Stimulated activated CD8-positive, alpha-beta memory T cell treated with anti-CD3 and anti-CD28 coated beads, Interleukin-2, amount 100 ng/mL, for 48 hours (primary cell): ENCODE measurements at regions not wholly inside any gene's neighbourhood (a gene's known extent, or its start where the extent isn't known, plus 50 kb on each side); places are given as distances from the start of the nearest gene placed in this dataset.
"Not testable (repeated sequence)": the region's sequence is repeated elsewhere in the genome, so short reads cannot be mapped to it uniquely, and the experiment has no call there.

ENCODE experiments used
- DNase-seq, 2 donors: peaks; one replicate each; pipeline ENCODE4 v3.0.0-alpha.2; 2020; ENCODE audit warnings: low read depth in 2 of 2

DNA sequence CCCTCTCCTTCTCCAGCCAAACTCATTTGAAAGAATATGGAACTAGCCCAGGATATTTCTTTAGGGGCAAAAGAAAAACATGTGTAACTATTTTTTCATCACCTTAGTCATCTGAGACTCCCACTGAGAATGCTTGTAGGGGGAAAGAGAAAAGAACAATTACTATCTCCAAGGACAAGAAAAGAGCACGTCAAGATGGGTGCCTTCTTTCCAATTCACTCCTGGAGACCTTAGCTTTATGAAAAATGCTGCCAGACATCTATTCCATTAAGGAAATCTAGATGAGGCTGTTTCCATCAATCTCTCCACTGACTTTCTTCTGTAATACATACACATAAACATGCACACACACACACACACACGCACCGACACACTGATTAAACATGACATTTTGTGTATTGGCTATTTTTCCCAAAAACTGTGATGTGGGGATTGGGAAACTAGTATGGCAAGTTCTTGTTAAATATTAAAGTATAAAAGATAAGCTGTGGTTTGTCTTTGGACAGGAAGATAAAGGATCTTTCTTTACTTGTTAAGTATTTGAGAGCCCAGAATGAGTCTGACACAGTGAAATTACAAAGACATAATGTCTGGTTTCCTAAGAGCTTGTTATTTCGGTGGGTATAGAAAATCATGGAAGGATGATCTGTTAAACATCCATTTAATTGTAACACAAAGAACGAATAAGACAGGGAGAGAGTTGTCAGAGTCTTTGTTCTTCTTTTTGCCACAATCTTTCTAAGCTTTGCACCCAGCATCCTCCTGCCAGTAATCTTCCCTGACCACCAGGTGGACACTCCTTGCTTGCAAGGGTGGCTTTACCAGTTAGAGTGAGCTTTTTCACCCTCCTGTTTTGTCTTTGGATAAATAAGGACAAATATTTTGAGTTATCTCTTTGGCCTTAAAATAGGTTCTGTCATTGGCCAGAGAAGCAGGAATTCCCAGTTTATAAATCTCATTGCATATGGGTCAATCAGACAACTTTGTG is 177.3 kb upstream of the TMEM72 start:
- no peak for DNase-seq

DNA sequence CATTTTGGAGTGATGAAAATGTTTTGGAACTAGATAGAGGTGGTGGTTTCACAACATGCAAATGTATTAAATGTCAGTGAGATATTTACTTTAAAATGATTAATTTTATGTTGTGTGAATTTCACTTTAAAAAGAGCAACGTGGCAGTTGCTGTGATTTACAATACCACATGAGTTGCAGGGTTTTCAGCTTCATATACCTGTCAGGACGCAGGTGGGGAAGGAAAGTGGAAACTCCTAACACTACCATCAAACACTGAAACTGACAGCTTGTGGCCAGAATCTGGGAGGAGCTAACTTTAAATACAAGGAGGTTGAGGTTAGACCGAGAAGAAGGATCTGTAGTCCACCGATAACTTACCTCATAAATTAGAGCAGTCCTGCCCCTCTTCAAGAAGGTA is 168.9 kb upstream of the TMEM72 start:
- DNase-seq, result no peak

DNA sequence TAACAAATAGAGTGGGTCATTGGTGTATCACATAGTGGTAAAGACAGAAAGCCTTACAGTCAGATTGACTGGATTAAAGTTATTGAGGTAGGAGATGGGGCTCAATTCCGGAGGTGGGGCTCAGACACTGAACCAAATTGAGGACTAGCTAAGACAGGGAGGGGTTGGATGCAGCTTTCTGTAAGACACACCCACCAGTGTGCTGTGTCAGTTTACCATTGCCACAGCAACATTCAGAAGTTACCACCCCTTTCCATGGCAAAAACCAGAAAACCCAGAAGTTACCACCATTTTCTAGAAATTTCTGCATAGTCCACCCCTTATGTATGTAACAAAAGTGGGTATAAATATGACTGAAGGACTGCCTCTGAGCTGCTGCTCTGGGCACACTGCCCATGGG is 167.6 kb upstream of the TMEM72 start:
- no peak for DNase-seq

- no peak for DNase-seq
Observed at GRCh38 chr10:44745920-44746319, 165.2 kb upstream of the TMEM72 start.

DNA sequence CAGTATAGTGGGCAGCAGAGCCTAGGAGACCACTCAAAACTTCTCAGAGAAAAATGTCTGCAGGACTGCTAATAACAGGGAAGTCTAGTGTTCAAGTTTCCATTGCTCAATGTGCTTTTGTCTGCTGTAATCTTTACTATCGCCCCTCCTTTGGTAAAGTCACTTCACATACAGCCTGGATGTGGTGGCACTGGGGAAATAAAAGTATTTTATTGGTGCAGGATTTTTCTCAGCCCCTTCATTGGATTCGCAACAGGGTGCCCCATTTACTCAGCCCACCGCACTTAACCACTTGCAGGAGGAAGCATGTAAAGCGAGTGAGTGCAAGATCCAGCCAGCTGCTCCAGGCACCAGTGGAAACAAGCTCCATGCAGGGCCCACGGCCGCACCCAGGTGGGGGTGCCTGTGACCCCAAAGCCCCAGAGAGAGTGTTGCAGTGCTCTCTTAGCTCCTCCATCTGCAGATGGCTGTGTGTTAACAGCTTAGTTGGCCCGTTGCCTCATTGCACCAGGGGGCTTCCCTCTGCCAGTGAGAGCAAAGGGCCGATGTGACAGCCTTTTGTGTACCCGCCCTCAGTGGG is 163.5 kb upstream of the TMEM72 start:
- no peak for DNase-seq

DNA sequence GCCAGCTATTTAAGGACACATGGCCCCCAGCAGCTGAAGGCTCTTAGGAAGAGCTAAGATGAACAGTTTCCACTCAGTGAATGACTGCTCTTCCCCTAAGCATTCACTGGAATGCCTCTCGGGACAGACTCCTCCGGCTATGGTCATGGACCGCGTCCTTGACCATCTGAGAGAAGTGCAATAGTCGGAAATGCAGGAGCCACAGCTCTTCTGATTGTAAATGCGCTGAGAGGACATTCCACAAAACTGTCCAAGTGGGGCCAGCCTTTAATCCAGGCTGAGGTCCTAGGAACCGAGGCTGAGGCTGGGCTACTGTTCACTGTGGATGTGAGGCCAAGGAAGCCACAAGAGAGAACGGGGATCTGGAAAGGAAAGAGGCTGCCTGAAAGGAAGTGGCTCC is 162.0 kb upstream of the TMEM72 start:
- no peak for DNase-seq

- DNase-seq, result no peak
Observed at GRCh38 chr10:44752451-44753441, 158.4 kb upstream of the TMEM72 start.

GRCh38 chr10:44754355-44754754 is 156.8 kb upstream of the TMEM72 start:
- DNase-seq, result not testable (repeated sequence)

DNA sequence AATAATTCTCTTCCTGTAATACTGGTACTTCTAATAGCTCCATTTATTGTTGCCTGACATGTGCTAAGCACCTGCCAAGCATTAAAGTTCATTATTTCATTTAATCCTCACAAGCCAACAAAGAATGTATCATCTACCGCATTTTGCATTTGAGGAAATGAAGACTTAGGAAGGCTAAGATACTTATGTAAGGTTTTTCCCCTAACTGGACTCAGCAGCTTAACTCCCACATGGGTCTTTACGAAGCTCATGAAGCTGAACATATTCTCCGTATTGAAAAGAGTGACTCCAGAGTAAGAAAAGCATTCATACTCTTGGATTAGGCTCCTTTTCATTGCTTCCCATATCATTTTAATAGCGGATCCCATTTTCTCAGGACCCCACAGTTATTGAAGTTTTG is 155.7 kb upstream of the TMEM72 start:
- DNase-seq, result no peak

- DNase-seq, result no peak
Observed at GRCh38 chr10:44756216-44756615, 154.9 kb upstream of the TMEM72 start.

DNA sequence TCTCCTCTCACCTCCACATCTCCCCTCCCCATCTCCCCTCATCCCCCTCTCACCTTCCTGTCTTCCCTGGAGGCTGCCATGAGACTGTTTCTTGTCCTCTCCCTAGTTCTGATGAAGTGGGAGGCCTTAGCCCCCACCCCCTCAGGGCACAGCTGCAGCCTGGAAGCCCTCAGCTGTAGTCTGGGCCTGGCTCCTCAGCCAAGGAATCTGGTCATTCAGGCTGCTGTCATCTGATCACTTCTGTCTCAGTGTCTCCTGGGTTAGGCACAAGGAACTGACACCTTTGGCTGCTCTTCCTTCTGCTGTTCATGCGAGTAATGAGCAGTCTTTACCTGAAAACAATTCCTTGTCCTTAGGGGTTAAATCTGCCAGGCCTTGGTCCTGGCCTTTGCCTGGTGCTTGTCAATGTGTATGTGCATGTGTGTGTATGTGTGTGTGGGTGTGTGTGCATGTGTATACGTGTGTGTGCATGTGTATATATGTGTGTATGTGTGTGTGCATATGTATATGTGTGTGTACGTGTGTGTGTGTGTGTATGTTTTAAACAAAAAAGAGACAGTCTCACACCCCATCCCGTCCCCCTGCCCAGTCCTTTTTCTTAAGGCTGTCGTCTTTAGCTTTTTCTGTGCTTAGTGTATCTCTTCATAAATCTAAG is 153.5 kb upstream of the TMEM72 start:
- no peak for DNase-seq

GRCh38 chr10:44759122-44759521 is 152.0 kb upstream of the TMEM72 start:
- no peak for DNase-seq

DNA sequence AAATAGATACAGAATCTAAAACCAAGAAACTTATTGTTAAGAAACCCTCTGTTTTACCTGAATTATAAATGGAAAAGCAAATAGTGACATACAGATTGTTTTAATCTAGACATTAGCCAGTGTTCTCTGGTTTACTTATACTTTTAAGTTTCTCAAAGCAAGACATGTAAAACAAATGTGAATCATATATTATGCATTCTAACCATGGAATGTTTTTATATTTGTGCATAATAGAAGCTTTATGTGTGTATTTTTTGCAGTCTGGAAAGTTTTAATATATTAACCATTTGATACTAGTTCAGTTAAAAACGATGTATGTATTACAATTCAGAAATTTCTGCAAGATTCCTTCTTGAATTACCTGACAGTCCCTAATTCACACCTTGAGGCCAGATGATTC is 150.6 kb upstream of the TMEM72 start:
- no peak for DNase-seq

- DNase-seq, result no peak
Observed at GRCh38 chr10:44761076-44761475, 150.1 kb upstream of the TMEM72 start.

DNA sequence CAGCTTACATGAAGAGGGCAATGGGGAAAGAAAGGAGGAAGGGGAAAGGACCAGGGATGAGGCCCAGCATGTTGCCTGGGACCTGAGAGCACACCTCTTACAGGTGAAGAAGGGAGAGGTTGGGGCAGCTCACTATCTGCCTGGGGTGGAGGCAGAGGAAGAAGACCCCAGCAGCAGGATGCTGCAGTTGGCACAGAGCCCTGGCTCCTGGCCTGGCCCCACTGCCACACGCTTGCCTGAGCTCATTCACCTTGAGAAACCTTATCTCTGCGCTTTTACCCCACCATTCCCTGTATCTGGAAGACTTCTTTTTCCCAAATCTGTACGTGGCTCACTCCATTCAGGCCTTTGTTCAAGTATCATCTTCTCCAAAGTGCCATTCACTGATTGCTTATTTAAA is 147.8 kb upstream of the TMEM72 start:
- no peak for DNase-seq

- no peak for DNase-seq
Observed at GRCh38 chr10:44765299-44765698, 145.8 kb upstream of the TMEM72 start.

- no peak for DNase-seq
Observed at GRCh38 chr10:44766631-44767030, 144.5 kb upstream of the TMEM72 start.

- DNase-seq, result no peak
Observed at GRCh38 chr10:44769450-44769849, 141.7 kb upstream of the TMEM72 start.

DNA sequence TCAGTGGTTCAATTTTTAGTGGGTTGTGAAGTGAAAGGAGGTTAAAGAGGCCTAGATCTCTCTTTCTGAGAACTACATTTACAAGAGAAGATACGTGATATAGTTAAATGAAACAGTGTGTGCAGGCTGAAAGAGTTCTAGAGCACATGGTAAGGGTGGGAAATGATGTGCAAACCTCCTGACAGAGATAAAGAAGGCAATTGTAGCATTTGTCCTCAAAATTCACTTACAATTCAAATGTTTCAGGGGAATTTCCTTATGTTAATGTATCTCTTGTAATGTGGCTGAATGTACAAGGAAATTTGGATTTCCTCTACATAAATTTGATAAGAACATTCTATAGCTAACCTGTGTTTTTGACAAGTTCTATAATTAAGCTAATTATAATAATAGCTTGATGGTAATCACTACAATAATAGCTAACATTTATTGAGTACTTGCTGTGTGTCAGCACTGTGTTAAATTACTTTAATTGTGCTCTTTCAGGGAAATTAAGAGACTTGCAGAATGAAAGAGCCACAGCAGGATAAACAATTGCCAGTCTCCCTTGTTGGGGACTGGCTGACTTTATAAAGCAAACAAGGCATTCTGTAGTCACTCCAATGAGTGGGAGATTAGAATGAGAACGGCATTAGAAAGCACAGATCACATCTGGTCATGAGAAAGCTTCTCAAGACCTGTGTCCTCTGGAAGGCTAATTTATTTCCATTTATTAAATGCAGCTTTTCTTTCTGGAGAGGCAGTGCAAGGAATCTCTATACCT is 139.7 kb upstream of the TMEM72 start:
- DNase-seq, result no peak

- no peak for DNase-seq
Observed at GRCh38 chr10:44773565-44773964, 137.6 kb upstream of the TMEM72 start.
